HT1080 (cell line): ENCODE measurements at regions not wholly inside any gene's neighbourhood (a gene's known extent, or its start where the extent isn't known, plus 50 kb on each side); places are given as distances from the start of the nearest gene placed in this dataset.

Source experiments
- DNase-seq: peaks from one replicate; pipeline ENCODE4 v3.0.0-alpha.2; 2015; ENCODE audit warnings: low read depth

- peak; percentile 32 for DNase-seq
Observed at GRCh38 chr10:8758029-8758428, 703.5 kb downstream of the GATA3 start.

GRCh38 chr10:8766899-8767298 is 712.4 kb downstream of the GATA3 start:
- no peak for DNase-seq

- no peak for DNase-seq
Observed at GRCh38 chr10:8767591-8767990, 713.1 kb downstream of the GATA3 start.

GRCh38 chr10:8768341-8768740 is 713.9 kb downstream of the GATA3 start:
- DNase-seq = no peak

GRCh38 chr10:8768852-8769251 is 714.4 kb downstream of the GATA3 start:
- no peak for DNase-seq

- DNase-seq = no peak
Observed at GRCh38 chr10:8776926-8777622, 722.6 kb downstream of the GATA3 start.

- DNase-seq = peak; percentile 29
Observed at GRCh38 chr10:8778713-8779112, 724.2 kb downstream of the GATA3 start.

GRCh38 chr10:8787649-8788048 is 733.2 kb downstream of the GATA3 start:
- DNase-seq = no peak

GRCh38 chr10:8790390-8790789 is 735.9 kb downstream of the GATA3 start:
- no peak for DNase-seq

- DNase-seq = no peak
Observed at GRCh38 chr10:8794860-8795259, 740.4 kb downstream of the GATA3 start.

- no peak for DNase-seq
Observed at GRCh38 chr10:8800426-8800825, 745.9 kb downstream of the GATA3 start.

- DNase-seq = no peak
Observed at GRCh38 chr10:8803992-8804391, 749.5 kb downstream of the GATA3 start.

GRCh38 chr10:8810677-8811076 is 756.2 kb downstream of the GATA3 start:
- no peak for DNase-seq

- no peak for DNase-seq
Observed at GRCh38 chr10:8811201-8811600, 756.7 kb downstream of the GATA3 start.

GRCh38 chr10:8815969-8816368 is 761.5 kb downstream of the GATA3 start:
- DNase-seq = no peak

GRCh38 chr10:8817299-8817698 is 762.8 kb downstream of the GATA3 start:
- no peak for DNase-seq

- no peak for DNase-seq
Observed at GRCh38 chr10:8825611-8826010, 771.1 kb downstream of the GATA3 start.

GRCh38 chr10:8829592-8829991 is 775.1 kb downstream of the GATA3 start:
- DNase-seq = no peak

- no peak for DNase-seq
Observed at GRCh38 chr10:8830048-8830447, 775.6 kb downstream of the GATA3 start.

GRCh38 chr10:8830876-8831275 is 776.4 kb downstream of the GATA3 start:
- no peak for DNase-seq

- peak; percentile 23 for DNase-seq
Observed at GRCh38 chr10:8835453-8836167, 781.1 kb downstream of the GATA3 start.

GRCh38 chr10:8840356-8840755 is 785.9 kb downstream of the GATA3 start:
- DNase-seq = no peak

GRCh38 chr10:8844141-8844540 is 789.7 kb downstream of the GATA3 start:
- DNase-seq = no peak
